ENCODE measurements at regions not wholly inside any gene's neighbourhood (a gene's known extent, or its start where the extent isn't known, plus 50 kb on each side); places are given as distances from the start of the nearest gene placed in this dataset.
A peak's percentile ranks its signal among the peaks of the same experiment; 100 is the strongest.

DNA sequence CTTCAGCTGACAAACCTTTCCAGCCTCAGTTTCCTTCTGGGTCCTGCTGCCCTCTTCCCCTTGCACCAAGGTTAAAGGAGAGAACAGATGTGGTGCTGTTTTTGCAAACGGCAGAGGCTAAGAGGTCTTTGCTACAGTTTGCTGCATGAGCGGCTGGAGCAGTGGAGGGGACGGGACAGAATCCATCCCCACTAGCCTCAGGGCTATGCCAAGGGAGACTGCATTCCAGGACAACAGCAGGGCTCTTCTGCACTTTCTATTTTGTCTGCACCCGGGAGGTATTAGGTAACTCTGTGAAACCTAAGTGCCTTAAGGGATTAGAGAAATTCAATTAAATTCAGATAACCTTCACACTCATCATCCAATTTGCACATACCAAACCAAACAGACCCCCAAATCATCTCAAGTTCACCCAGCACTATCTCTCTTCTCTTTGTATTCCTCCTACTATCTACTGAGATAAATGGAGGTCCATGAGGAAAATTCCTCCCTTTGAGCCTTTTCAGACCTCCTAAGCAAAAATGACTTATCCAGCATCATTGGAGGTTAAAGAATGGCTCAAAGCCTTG, 103.8 kb upstream of the VRK1 start:
- H3K79me2 ChIP-seq (ENCODE audit: control insufficient read depth, low read length) = no peaks in the 10 kb centered on the region
- H3K4me3 ChIP-seq (ENCODE audit: low read length) = no peak overlapping the region
- H3K27ac ChIP-seq (ENCODE audit: low read depth, low read length) = no peak overlapping the region
- no peaks in the 10 kb centered on the region for H3K36me3 ChIP-seq (ENCODE audit: control insufficient read depth, low read length)
- H3K4me1 ChIP-seq (ENCODE audit: control insufficient read depth, low read length) = no peaks in the 10 kb centered on the region
- H4K20me1 ChIP-seq (ENCODE audit: control insufficient read depth, insufficient read depth, low read depth, low read length) = no peaks in the 10 kb centered on the region
- no peaks in the 10 kb centered on the region for H3F3A ChIP-seq (ENCODE audit: control insufficient read depth, insufficient read depth)
- peaks cover 11% of the 10 kb centered on the region; the same call in 1 of the 2 replicates for H3K27me3 ChIP-seq (ENCODE audit: control insufficient read depth, low read length)
- TF ChIP-seq, protein P1, sequence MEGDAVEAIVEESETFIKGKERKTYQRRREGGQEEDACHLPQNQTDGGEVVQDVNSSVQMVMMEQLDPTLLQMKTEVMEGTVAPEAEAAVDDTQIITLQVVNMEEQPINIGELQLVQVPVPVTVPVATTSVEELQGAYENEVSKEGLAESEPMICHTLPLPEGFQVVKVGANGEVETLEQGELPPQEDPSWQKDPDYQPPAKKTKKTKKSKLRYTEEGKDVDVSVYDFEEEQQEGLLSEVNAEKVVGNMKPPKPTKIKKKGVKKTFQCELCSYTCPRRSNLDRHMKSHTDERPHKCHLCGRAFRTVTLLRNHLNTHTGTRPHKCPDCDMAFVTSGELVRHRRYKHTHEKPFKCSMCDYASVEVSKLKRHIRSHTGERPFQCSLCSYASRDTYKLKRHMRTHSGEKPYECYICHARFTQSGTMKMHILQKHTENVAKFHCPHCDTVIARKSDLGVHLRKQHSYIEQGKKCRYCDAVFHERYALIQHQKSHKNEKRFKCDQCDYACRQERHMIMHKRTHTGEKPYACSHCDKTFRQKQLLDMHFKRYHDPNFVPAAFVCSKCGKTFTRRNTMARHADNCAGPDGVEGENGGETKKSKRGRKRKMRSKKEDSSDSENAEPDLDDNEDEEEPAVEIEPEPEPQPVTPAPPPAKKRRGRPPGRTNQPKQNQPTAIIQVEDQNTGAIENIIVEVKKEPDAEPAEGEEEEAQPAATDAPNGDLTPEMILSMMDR (IDR thresholded peaks at IDR 0.05; ENCODE audit: low read depth, low read length, poor library complexity, severe bottlenecking) = no peak
- no peak for TF ChIP-seq EZH2phosphoT487 (IDR thresholded peaks at IDR 0.05; ENCODE audit: borderline replicate concordance, low read length)
- no peaks in the 10 kb centered on the region for H3K9me3 ChIP-seq (ENCODE audit: control insufficient read depth, insufficient read depth, low read length)
- H3K9me2 ChIP-seq (replicated peaks; ENCODE audit: control insufficient read depth, low read length) = no peaks in the 10 kb centered on the region
- no peak overlapping the region for H3K4me2 ChIP-seq (ENCODE audit: low read length)

DNA sequence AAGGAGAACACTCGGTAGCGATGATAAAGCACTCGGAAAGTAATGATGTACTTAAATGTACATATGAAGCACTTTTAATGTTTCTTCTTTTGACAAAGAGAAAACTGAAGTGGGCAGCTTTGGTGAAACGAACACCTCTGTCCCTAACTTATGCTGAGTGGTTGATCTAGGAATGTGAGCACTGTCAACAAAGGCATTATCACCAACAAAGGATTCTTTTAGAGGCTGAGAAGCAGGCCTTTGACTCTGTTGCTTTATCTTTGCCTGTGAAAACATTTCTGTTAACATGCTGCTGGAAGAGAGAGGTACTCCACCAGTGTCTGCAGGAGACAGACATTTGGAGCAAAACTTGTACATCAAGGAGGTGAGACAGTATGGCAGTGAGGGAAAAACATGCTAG, 103.2 kb upstream of the VRK1 start:
- Histone ChIP-seq H3K79me2 (ENCODE audit: control insufficient read depth, low read length) (no peaks in the 10 kb centered on the region), H3K9me2 (replicated peaks; ENCODE audit: control insufficient read depth, low read length) (no peaks in the 10 kb centered on the region), H4K20me1 (ENCODE audit: control insufficient read depth, insufficient read depth, low read depth, low read length) (no peaks in the 10 kb centered on the region), H3F3A (ENCODE audit: control insufficient read depth, insufficient read depth) (no peaks in the 10 kb centered on the region), H3K4me3 (ENCODE audit: low read length) (no peak overlapping the region), H3K27me3 (ENCODE audit: control insufficient read depth, low read length) (peaks cover 16% of the 10 kb centered on the region), H3K27ac (ENCODE audit: low read depth, low read length) (no peak overlapping the region), H3K9me3 (ENCODE audit: control insufficient read depth, insufficient read depth, low read length) (no peaks in the 10 kb centered on the region), H3K4me2 (ENCODE audit: low read length) (no peak overlapping the region), H3K36me3 (ENCODE audit: control insufficient read depth, low read length) (no peaks in the 10 kb centered on the region), H3K4me1 (ENCODE audit: control insufficient read depth, low read length) (no peaks in the 10 kb centered on the region)
- TF ChIP-seq, protein P1 (IDR thresholded peaks at IDR 0.05; ENCODE audit: low read depth, low read length, poor library complexity, severe bottlenecking) = no peak
- TF ChIP-seq EZH2phosphoT487 (IDR thresholded peaks at IDR 0.05; ENCODE audit: borderline replicate concordance, low read length) = no peak

DNA sequence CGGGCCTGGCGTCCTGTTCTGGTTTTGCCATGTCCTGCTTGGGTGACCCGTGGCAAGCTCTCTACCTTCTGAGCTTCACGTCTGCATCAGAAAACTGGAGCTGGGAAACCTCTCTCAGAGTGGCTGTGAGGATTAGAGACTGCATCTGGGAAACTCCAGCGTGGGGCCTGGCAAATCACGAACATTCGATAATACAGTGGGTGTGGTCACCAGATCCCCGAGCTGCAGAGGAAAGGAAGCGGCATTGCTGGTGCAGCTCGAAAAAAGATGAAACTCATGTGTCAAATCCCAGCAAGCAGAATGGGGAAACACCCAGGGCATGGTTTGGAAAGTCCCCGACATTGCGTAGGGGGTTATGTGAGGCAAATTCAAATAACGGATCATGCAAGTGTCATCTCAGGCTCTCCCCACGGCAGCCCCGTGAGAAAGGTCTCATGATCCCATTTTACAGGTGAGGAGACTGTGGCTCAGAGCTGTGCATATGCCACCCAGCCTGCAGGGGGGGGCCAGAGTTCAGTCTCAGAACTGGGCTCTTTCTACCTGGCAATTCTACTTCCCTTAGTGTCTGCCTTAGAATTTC, 98.1 kb upstream of the VRK1 start:
- no peak overlapping the region for H3K4me2 ChIP-seq (ENCODE audit: low read length)
- no peak overlapping the region for H3K4me3 ChIP-seq (ENCODE audit: low read length)
- H4K20me1 ChIP-seq (ENCODE audit: control insufficient read depth, insufficient read depth, low read depth, low read length) = no peaks in the 10 kb centered on the region
- H3K9me2 ChIP-seq (replicated peaks; ENCODE audit: control insufficient read depth, low read length) = no peaks in the 10 kb centered on the region
- H3K79me2 ChIP-seq (ENCODE audit: control insufficient read depth, low read length) = no peaks in the 10 kb centered on the region
- H3K36me3 ChIP-seq (ENCODE audit: control insufficient read depth, low read length) = no peaks in the 10 kb centered on the region
- H3K4me1 ChIP-seq (ENCODE audit: control insufficient read depth, low read length) = no peaks in the 10 kb centered on the region
- no peak overlapping the region for H3K27ac ChIP-seq (ENCODE audit: low read depth, low read length)
- no peaks in the 10 kb centered on the region for H3F3A ChIP-seq (ENCODE audit: control insufficient read depth, insufficient read depth)
- H3K9me3 ChIP-seq (ENCODE audit: control insufficient read depth, insufficient read depth, low read length) = no peaks in the 10 kb centered on the region
- H3K27me3 ChIP-seq (ENCODE audit: control insufficient read depth, low read length) = peaks cover 14% of the 10 kb centered on the region
- TF ChIP-seq EZH2phosphoT487 (IDR thresholded peaks at IDR 0.05; ENCODE audit: borderline replicate concordance, low read length) = no peak
- TF ChIP-seq, protein P1 (IDR thresholded peaks at IDR 0.05; ENCODE audit: low read depth, low read length, poor library complexity, severe bottlenecking) = peak; percentile 48
